IPS-18c (cell line): ENCODE measurements at regions not wholly inside any gene's neighbourhood (a gene's known extent, or its start where the extent isn't known, plus 50 kb on each side); places are given as distances from the start of the nearest gene placed in this dataset.

ENCODE experiments used
- H3K4me3 ChIP-seq: 2 replicates; pipeline ENCODE4 v1.7.0; 2013; ENCODE audit warnings: low read depth, mild to moderate bottlenecking, low read length, moderate library complexity; ENCODE audit not compliant: insufficient read depth
- H3K9me3 ChIP-seq: one replicate; pipeline ENCODE4 v1.6.1; 2013; ENCODE audit warnings: mild to moderate bottlenecking, low read length, moderate library complexity; ENCODE audit not compliant: control insufficient read depth, insufficient read depth

- Histone ChIP-seq H3K4me3 (no peak overlapping the region), H3K9me3 (peaks cover 8% of the 10 kb centered on the region)
These were observed 2186.3 kb upstream of the CELF4 start for GRCh38 chr18:39751921-39752320.

GRCh38 chr18:39751161-39751560 lies 2185.6 kb upstream of the CELF4 start:
- Histone ChIP-seq H3K9me3 (peaks cover 8% of the 10 kb centered on the region), H3K4me3 (no peak overlapping the region)

- Histone ChIP-seq H3K9me3 (peaks cover 8% of the 10 kb centered on the region), H3K4me3 (no peak overlapping the region)
These were observed 2183.6 kb upstream of the CELF4 start for GRCh38 chr18:39749154-39749553.

- peaks cover 8% of the 10 kb centered on the region for H3K9me3 ChIP-seq
- no peak overlapping the region for H3K4me3 ChIP-seq
These were observed 2183.1 kb upstream of the CELF4 start for GRCh38 chr18:39748727-39749126.

- Histone ChIP-seq H3K4me3 (no peak overlapping the region), H3K9me3 (peaks cover 6% of the 10 kb centered on the region)
These were observed 2180.6 kb upstream of the CELF4 start for GRCh38 chr18:39746201-39746600.

GRCh38 chr18:39743463-39743862 lies 2177.9 kb upstream of the CELF4 start:
- Histone ChIP-seq H3K4me3 (no peak overlapping the region), H3K9me3 (no peaks in the 10 kb centered on the region)

- H3K4me3 ChIP-seq: no peak overlapping the region
These were observed 2176.3 kb upstream of the CELF4 start for GRCh38 chr18:39741755-39742466.

GRCh38 chr18:39737869-39738268 lies 2172.3 kb upstream of the CELF4 start:
- Histone ChIP-seq H3K4me3 (no peak overlapping the region), H3K9me3 (no peaks in the 10 kb centered on the region)

More at GRCh38 chr18:39741755-39742466, 2176.3 kb upstream of the CELF4 start:
- H3K9me3 ChIP-seq: no peaks in the 10 kb centered on the region

- Histone ChIP-seq H3K9me3 (no peaks in the 10 kb centered on the region), H3K4me3 (no peak overlapping the region)
These were observed 2167.3 kb upstream of the CELF4 start for GRCh38 chr18:39732918-39733317.

GRCh38 chr18:39730606-39731005 lies 2165.0 kb upstream of the CELF4 start:
- Histone ChIP-seq H3K4me3 (no peak overlapping the region), H3K9me3 (no peaks in the 10 kb centered on the region)

GRCh38 chr18:39724652-39725051 lies 2159.1 kb upstream of the CELF4 start:
- H3K9me3 ChIP-seq: no peaks in the 10 kb centered on the region

GRCh38 chr18:39721712-39722111 lies 2156.1 kb upstream of the CELF4 start:
- Histone ChIP-seq H3K9me3 (no peaks in the 10 kb centered on the region), H3K4me3 (no peak overlapping the region)

More at GRCh38 chr18:39724652-39725051, 2159.1 kb upstream of the CELF4 start:
- H3K4me3 ChIP-seq: no peak overlapping the region

GRCh38 chr18:39713961-39714360 lies 2148.4 kb upstream of the CELF4 start:
- no peaks in the 10 kb centered on the region for H3K9me3 ChIP-seq
- H3K4me3 ChIP-seq: no peak overlapping the region

- H3K4me3 ChIP-seq: no peak overlapping the region
- H3K9me3 ChIP-seq: no peaks in the 10 kb centered on the region
These were observed 2146.1 kb upstream of the CELF4 start for GRCh38 chr18:39711701-39712100.

- H3K4me3 ChIP-seq: no peak overlapping the region
- no peaks in the 10 kb centered on the region for H3K9me3 ChIP-seq
These were observed 2139.8 kb upstream of the CELF4 start for GRCh38 chr18:39705362-39705761.

GRCh38 chr18:39702888-39703287 lies 2137.3 kb upstream of the CELF4 start:
- H3K9me3 ChIP-seq: no peaks in the 10 kb centered on the region
- no peak overlapping the region for H3K4me3 ChIP-seq

- H3K4me3 ChIP-seq: no peak overlapping the region
- H3K9me3 ChIP-seq: no peaks in the 10 kb centered on the region
These were observed 2136.2 kb upstream of the CELF4 start for GRCh38 chr18:39701839-39702238.

GRCh38 chr18:39701055-39701783 lies 2135.6 kb upstream of the CELF4 start:
- H3K4me3 ChIP-seq: no peak overlapping the region

More at GRCh38 chr18:39701055-39701783, 2135.6 kb upstream of the CELF4 start:
- no peaks in the 10 kb centered on the region for H3K9me3 ChIP-seq
